Limb (tissue), 2 donors: ENCODE measurements at regions not wholly inside any gene's neighbourhood (a gene's known extent, or its start where the extent isn't known, plus 50 kb on each side); places are given as distances from the start of the nearest gene placed in this dataset.
"Not testable (repeated sequence)": the region's sequence is repeated elsewhere in the genome, so short reads cannot be mapped to it uniquely, and the experiment has no call there.

Experiments used
- DNase-seq, 2 donors: peaks; one replicate each; pipeline ENCODE4 v3.0.0-alpha.2; 2016; ENCODE audit errors: extremely low spot score in 2 of 2

DNA sequence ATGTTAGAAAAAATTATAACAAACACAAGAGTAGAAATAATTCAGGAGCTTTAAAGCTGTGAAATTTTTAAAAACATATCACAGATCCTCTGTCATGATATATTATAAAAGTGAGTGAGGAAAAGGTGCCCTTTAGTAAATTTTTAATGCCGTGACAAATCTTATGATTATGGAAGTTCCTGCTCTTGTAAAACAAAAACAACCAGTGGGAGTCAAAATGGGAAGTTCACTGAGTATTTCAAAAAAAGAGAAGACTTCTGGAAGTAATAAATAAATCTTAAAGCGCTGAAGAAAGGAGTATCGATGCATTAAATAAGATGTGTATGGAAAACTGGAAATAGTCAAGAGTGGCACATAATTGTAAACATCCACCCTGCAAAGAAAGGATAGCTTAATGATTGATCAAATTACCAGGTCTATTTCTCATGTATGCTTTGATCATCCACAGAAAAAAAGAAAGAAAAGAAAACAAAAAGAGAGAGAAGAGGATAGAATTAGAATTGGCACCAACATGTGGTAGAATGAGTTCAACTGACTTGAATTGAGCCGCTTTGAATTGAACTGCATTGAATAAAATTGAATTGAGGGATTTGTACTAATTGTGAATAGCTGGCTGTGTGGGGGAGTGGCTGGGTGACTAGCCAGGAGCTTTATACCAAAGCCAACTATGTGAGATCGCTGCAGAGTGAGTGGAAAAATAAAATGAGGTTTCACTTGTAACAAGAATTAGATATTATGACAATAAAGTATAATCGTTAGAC, 647.6 kb upstream of the SPRY2 start:
- no peak for DNase-seq

- peak; percentile 40 to 75 for DNase-seq
Observed at GRCh38 chr13:80979035-80979641, 638.2 kb upstream of the SPRY2 start.

DNA sequence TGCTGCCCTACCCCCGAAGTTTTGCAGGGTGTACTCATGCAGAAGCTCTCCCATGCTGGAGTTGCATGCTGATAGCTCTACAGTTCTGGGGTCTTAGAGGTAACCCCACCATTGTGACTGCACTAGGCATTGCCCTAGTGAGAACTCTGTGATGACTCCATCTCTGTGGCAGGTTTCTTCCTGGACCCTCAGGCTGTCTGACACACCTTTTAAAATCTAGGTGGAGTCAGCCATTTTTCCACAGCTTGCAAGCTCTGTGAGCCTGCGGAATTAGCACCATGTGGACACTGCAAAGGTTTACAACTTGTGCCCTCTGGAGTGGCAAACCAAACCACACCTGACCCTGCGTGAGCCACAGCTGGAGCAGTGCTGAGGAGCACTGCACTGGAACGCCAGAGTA, 636.2 kb upstream of the SPRY2 start:
- no peak for DNase-seq

DNA sequence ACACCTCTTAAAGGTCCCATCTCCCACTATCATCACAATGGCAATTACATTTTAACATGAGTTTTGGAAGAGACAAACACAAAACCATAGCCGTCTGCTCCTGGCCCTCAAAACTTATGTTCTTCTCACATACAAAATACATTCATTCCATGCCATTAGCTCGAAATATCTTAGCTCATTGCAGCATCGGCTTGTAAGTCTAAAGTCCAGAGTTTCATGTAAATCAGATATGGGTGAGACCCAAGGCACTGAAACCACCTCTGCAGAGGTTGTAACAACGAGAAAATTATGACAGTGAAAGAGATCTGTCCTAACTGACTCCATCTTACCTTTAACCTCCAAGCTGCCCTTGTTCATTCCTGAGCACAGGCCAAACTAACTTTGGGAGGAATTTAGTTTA, 635.0 kb upstream of the SPRY2 start:
- DNase-seq, result no peak

DNA sequence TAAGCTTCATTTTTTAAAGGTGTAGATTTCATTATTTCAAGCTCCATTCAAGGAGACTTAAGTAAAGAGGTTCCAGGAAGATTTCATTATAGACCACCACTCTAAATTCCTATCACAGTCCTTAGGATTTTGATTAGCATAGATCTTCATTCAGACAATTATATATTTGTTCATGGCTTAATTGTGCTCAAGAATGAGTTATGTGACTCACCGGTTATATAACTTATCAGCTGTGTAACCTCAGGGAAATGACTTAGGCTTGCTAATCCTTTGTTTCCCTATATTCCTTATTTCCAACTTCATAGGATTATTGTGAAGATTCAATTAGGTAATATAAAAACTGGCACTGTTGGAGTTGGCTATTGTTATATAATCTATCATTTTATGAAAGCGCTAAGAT, 632.8 kb upstream of the SPRY2 start:
- DNase-seq, result no peak

DNA sequence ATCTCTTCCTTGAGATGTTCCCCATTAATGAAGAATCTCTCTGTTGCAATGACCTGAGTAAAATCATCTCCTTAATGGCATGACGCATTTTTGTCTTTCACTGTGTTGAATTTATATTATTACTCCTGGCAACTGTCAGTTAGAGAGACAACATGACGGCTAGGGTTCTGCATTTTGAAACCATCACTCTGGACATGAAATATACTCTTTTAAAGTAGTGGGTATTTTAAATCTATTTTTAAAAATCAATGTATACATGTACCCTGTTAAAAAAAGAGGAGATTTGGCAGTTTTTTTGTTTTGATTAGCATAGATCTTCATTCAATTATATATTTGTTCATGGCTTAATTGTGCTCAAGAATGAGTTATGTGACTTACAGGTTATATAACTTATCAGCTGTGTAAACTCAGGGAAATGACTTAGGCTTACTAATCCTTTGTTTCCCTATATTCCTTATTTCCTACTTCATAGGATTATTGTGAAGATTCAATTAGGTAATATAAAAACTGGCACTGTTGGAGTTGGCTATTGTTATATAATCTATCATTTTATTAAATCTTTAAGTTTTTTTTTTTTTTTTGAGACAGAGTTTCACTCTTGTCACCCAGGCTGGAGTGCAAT, 632.0 kb upstream of the SPRY2 start:
- DNase-seq, result no peak

DNA sequence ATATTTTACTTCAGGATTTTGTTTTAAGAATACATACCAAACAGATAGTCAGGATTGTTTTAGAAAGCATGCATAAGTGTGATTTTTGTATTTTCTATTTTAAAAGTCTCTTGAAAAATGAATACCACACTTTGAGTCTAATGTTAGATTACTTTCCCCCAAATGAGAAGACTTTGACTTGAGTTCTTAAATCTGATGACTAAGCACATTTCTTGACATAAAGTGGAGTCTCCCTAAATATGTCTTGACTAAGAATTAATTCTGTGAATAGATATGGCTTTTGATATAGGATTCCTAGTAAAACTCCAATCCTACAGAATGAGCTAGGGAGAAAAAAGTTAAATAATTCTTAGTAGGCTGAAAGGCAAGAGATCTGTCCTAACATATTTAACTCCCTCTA, 624.2 kb upstream of the SPRY2 start:
- no peak for DNase-seq

GRCh38 chr13:80962855-80963254, 621.9 kb upstream of the SPRY2 start:
- no peak for DNase-seq

DNA sequence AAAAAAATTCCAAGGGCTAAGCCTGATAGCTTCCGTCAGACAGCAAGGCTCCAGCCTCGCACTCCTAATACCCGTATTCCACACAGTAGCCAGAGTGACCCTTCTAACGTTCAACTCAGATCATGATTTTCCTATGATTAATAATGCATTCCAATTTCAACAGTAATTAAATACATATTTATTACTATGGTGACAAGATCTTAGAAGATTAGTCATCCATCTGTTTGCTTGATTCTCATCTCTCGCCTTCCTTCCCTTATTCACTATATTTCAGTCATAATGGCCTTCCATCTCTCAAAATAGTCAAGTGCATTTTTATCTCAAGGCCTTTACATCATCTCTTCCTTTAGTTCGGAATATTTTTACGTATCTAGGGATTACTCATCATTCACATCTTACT, 621.2 kb upstream of the SPRY2 start:
- no peak for DNase-seq

DNA sequence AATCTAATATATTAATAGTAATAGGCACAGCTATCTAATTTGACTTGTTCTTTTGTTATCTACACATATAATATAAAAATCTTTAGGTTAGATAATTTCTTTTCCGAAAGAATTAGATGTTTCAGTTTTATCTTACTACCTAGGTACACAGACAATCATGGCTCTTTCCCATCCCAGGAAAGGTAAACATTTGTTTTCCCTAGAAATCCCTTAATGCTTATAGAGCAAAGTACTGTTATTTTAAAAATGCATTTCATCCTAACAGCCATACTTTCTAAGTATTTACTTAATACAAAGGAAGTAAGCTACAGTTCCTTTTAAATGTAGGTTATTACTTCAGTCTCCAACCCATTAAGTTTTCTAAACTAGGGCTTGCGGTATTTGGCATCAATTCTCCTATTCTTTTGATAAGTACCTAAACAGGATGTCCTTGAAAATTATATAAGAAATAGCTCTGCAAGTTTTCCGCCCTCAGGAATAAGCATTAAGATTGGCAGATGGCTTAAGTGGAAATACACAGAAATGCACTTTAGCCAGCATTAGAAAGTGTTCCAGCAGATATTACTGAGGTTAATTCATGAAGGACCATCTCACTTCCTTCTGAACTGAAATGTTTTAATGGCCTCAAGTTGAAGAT, 616.2 kb upstream of the SPRY2 start:
- peak in 1 of 2 donors; percentile 11 for DNase-seq

DNA sequence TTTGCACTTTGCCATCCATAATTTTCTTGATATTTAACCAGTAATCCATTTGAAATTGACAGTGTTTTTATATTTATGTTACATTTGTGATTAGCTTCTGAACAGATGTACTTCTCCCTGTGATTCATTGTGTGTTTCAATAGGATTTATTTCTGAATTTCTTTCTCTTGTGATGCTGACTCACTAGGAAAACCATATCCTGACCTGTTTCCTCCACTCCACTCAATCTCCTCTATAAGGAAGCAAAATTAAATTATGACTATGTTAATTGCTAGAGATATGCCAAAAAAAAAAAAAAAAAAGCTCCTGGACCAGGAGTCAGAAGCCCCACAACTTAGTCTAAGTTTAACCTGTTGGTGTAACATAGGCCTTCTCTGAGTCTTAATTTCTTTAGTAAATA, 614.6 kb upstream of the SPRY2 start:
- no peak for DNase-seq

GRCh38 chr13:80952158-80952557, 611.2 kb upstream of the SPRY2 start:
- no peak for DNase-seq

DNA sequence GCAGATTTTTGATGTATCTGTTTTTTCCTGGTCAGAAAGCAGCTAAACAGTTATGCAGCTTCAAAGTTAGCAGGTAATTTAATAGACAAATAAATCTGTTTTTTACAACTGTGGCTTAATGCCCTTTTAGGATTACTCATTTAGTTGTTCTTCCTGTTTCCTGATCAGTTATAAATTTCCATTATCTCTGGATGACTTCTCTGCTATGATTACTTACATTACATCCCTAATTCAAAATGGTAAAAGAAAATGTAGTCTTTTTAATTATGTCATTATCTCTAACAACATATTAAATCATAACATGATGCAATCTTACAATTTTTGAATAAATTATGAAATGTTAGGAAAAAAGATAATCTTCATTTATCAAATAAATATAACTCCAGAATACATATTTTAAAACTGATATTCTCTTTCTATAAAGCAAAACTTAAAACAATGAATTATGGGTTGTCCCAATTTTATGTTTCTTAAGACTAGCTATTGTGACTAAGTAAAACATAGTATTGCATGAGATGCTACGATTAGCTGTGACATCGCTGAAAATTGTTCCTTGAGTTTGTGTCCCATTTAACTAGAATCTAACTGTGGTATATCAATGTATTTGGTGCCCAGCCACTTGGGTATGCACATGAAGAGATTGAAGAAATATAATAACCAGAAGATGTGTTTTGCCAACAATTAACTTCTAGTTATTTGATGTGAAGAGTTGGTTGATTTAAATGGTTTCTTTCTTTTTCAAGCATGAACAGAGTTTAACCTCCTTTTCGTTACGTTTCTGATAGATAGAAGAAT, 605.3 kb upstream of the SPRY2 start:
- DNase-seq, result no peak

DNA sequence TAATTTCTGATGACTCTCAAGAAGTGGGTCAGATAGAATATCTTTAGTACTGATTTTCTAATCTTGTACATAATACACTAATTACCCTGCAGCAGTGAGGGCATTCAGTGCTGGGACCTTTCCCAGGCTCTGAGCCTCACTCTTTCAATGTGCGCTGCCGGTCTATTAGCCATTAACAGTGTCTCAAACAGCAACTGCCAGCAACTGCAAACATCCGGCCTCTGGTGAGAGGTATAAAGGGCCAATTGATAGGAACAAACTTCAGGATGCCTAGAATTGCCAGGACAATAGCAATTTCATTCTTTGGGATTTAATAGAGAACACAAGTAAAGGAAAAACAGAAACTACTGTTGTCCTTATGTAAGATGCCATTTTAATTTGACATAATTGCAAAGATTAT, 604.4 kb upstream of the SPRY2 start:
- DNase-seq, result no peak

DNA sequence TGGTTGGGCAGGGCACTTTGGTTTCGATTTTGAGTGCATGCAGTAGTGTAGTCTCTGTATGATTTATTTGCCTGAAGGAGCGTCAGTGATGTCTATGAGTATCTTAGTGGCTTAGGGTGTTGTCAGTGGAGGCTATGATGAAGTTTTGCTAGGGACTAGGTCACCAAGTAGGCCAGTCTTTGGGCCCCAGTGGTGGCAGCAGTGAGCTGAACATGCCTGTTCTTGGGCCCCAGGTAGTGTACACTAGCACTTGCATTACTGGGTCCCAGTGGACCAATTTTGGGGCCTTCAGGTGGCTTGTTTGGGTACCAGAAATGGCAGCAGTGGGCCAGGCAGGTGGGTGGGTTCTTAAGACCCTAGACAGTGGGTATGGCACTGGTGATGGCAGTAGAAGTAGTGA, 598.7 kb upstream of the SPRY2 start:
- DNase-seq, result no peak

- no peak for DNase-seq
Observed at GRCh38 chr13:80931766-80932165, 590.8 kb upstream of the SPRY2 start.

GRCh38 chr13:80931118-80931517, 590.2 kb upstream of the SPRY2 start:
- no peak for DNase-seq

DNA sequence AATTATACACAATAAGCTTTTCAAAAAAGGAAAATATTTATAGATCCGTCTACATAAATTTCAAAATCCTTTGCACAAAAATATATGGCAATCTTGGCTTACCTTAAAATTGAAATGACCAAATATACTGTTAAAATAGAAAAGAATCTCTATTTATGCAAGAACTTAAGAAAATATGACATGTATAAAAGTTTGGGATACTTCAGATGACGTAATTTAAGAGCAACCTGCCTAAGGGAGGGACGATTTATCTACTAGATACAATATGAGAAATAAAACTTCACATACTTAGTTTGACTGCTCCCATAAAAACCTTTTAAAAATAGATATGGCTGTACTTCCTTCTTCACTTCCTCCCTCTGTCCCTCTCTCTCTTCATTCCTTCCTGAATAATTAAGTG, 587.3 kb upstream of the SPRY2 start:
- DNase-seq, result no peak

DNA sequence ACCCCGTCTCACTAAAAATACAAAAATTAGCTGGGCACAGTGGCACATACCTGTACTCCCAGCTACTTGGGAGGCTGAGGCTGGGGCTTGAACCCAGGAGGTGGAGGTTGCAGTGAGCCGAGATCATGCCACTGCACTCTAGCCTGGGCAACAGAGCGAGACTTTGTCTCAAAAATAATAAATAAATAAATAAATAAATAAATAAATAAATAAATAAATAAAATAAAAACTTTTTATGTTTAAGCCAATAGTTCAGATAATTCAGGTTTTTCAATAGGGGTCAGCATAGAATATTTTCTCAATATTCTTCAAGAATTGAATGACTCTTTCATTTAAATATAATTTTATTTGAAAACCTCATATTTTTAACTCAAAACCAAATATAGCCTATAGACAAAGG, 585.1 kb upstream of the SPRY2 start:
- not testable (repeated sequence) for DNase-seq

GRCh38 chr13:80924596-80924995, 583.7 kb upstream of the SPRY2 start:
- no peak for DNase-seq

DNA sequence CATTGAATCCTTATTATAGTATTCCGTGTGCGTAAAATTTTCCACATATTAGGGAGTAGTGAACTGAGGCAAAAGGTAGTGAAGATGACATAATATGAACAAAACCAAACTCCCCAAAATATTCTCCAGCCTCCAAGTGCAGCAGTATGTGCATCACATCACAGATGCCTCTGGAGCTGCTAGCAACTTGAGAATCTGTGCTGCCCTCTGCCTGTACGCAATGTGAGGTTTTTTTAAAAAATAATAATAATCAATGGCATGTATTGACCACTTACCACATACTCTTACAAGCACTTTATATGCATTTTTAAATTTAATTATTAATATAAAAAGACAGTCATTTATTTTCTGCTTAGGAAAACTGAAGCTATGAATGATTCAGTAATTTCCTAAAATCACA, 583.0 kb upstream of the SPRY2 start:
- DNase-seq, result peak in 1 of 2 donors; percentile 16

DNA sequence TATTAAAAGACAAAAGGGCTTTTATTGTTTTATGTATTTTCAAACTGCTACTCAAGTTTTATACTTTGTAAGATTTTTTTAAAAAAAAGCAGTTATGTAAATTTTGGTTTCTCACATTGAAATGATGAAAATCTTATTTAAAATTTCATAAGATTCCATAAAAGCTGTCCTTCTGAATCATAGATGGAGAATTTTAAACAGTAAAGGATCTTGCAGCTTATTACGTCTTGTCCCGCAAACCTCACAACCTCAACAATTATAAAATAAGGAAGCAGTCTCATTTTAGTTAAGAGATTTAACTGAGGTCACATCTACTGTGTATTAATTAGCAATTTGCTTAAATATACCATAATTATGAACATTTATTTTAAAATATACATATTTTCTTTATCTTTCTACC, 581.0 kb upstream of the SPRY2 start:
- DNase-seq, result no peak
